ENCODE measurements at regions not wholly inside any gene's neighbourhood (a gene's known extent, or its start where the extent isn't known, plus 50 kb on each side); places are given as distances from the start of the nearest gene placed in this dataset.
"Not testable (repeated sequence)": the region's sequence is repeated elsewhere in the genome, so short reads cannot be mapped to it uniquely, and the experiment has no call there.

DNA sequence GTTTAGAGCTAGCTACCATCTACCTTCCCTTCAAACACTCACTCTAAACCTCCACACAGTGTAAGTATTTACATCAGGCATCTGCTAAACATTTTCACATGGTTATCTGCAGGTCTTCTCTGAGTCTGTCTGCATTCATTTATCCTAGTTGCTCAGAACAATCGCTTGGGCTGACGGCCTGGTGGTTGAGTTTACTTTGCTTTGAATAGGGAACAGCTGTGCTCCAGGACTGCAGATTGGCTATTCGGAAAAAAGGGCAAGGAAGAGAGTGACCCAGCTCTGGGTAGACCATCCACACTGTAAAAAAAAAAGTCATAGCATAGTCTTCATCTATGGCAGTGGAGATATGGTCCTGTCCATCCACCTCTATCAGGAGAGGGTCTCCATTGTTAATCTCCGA lies 115.3 kb upstream of the ESR1 start:
- Mint-ChIP-seq H3K27me3 (ENCODE audit: low read depth) (peaks cover 10% of the 10 kb centered on the region), H3K36me3 (ENCODE audit: low read depth) (no peaks in the 10 kb centered on the region), H3K4me3 (ENCODE audit: unreplicated experiment) (no peak overlapping the region), H3K27ac (ENCODE audit: unreplicated experiment) (no peak overlapping the region), H3K9me3 (ENCODE audit: low read depth) (no peaks in the 10 kb centered on the region), H3K4me1 (ENCODE audit: low read depth) (no peaks in the 10 kb centered on the region)
- no peak for DNase-seq (ENCODE audit: low spot score)
- TF ChIP-seq, protein P1, sequence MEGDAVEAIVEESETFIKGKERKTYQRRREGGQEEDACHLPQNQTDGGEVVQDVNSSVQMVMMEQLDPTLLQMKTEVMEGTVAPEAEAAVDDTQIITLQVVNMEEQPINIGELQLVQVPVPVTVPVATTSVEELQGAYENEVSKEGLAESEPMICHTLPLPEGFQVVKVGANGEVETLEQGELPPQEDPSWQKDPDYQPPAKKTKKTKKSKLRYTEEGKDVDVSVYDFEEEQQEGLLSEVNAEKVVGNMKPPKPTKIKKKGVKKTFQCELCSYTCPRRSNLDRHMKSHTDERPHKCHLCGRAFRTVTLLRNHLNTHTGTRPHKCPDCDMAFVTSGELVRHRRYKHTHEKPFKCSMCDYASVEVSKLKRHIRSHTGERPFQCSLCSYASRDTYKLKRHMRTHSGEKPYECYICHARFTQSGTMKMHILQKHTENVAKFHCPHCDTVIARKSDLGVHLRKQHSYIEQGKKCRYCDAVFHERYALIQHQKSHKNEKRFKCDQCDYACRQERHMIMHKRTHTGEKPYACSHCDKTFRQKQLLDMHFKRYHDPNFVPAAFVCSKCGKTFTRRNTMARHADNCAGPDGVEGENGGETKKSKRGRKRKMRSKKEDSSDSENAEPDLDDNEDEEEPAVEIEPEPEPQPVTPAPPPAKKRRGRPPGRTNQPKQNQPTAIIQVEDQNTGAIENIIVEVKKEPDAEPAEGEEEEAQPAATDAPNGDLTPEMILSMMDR (IDR thresholded peaks at IDR 0.05): no peak

DNA sequence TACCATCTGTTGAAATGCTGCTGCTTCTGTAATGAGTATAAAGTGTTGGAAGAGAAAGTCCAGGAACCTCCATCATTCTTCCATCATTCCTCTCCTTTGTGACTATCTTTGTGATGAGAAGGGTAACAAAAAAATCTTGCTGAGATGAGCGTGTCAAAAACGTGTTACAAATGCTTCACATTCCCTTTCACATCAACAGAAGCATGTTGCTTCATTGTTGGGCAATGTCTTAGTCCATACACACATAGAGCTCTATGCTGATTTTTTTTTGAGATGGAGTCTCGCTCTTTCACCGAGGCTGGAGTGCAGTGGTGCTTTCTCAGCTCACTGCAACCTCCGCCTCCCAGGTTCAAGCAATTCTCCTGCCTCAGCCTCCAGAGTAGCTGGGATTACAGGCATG lies 114.1 kb upstream of the ESR1 start:
- TF ChIP-seq, protein P1 (IDR thresholded peaks at IDR 0.05): no peak
- no peak for DNase-seq (ENCODE audit: low spot score)
- H3K9me3 Mint-ChIP-seq (ENCODE audit: low read depth): no peaks in the 10 kb centered on the region
- no peak overlapping the region for H3K4me3 Mint-ChIP-seq (ENCODE audit: unreplicated experiment)
- H3K36me3 Mint-ChIP-seq (ENCODE audit: low read depth): no peaks in the 10 kb centered on the region
- H3K27me3 Mint-ChIP-seq (ENCODE audit: low read depth): peaks cover 7% of the 10 kb centered on the region
- H3K27ac Mint-ChIP-seq (ENCODE audit: unreplicated experiment): no peak overlapping the region
- H3K4me1 Mint-ChIP-seq (ENCODE audit: low read depth): no peaks in the 10 kb centered on the region

DNA sequence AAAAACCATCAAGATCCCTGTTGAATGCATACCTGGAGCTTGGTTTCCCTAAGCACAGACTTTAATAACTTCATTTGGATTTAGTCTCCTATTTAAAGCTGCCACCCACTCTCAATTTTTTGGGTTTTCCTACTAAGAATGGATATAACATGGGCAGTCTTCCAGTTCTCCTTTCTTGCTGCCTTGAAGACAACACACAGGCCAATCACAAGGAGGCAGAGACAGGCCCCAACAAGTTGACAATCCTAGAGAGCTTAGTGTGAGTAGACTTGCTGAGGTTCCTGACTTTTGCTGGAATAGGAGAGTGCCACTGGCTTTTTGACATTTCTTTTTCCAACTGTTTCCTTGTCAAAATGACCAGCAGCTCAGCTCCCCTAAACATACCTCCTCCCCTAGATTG lies 112.3 kb upstream of the ESR1 start:
- Mint-ChIP-seq H3K4me3 (ENCODE audit: unreplicated experiment) (no peak overlapping the region), H3K27me3 (ENCODE audit: low read depth) (peaks cover 15% of the 10 kb centered on the region), H3K9me3 (ENCODE audit: low read depth) (no peaks in the 10 kb centered on the region), H3K4me1 (ENCODE audit: low read depth) (no peaks in the 10 kb centered on the region), H3K36me3 (ENCODE audit: low read depth) (no peaks in the 10 kb centered on the region), H3K27ac (ENCODE audit: unreplicated experiment) (no peak overlapping the region)
- TF ChIP-seq, protein P1 (IDR thresholded peaks at IDR 0.05): no peak
- DNase-seq (ENCODE audit: low spot score): no peak

DNA sequence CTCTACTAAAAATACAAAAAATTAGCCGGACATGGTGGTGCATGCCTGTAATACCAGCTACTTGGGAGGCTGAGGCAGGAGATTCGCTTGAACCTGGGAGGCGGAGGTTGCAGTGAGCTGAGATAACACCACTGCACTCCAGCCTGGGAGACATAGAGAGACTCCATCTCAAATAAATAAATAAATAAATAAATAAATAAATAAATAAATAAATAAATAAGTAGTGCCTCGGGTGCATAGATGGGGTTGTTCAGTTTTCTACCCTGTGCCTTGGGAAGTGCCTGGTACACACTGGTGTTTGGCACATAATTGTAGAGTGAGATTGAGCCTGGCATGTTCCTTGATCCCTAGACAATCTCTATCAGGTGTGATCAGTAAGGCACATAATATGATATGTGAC lies 111.2 kb upstream of the ESR1 start:
- H3K27ac Mint-ChIP-seq (ENCODE audit: unreplicated experiment): not testable (repeated sequence)

DNA sequence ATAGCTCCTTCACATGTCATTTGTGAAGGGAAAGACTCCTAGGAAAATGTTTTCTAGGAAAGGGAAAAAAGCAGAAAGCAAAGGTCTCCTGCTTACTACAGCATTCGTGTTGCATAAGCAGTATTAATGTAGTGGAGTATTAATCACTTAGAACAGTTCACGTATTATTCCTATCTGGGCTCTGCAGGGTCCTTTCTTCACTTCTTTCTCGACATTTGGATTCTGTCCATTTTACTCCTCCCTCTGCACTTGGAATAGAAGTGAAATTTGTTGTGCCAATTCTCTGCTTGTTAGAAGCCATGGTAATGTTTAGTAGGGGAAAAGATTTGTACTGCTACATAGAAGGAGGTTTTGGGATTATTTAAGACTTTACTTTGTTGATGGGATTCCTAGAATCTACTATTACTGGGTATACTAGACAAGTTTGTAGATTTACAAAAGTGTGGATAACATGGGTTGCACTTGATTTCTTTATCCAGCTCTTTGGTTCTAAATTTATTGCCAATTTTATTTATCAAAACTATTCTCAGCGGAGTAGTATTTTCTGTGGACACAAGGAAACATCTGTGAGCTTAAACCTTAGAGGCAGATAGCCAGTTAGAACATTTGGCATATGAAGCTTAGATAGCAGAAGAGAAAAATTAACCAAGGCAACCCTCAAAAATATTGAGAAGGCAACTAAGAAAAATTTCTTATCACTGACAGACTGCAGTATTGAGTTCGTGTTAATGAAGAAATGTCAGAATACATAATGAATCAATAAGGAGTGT lies 108.4 kb upstream of the ESR1 start:
- TF ChIP-seq, protein P1 (IDR thresholded peaks at IDR 0.05): no peak
- no peaks in the 10 kb centered on the region for H3K9me3 Mint-ChIP-seq (ENCODE audit: low read depth)
- no peaks in the 10 kb centered on the region for H3K4me1 Mint-ChIP-seq (ENCODE audit: low read depth)
- peaks cover 17% of the 10 kb centered on the region for H3K27me3 Mint-ChIP-seq (ENCODE audit: low read depth)
- no peak for DNase-seq (ENCODE audit: low spot score)
- no peaks in the 10 kb centered on the region for H3K36me3 Mint-ChIP-seq (ENCODE audit: low read depth)
- H3K4me3 Mint-ChIP-seq (ENCODE audit: unreplicated experiment): no peak overlapping the region
- no peak overlapping the region for H3K27ac Mint-ChIP-seq (ENCODE audit: unreplicated experiment)

More for the DNA sequence above, 111.2 kb upstream of the ESR1 start:
- DNase-seq (ENCODE audit: low spot score); H3K4me3 Mint-ChIP-seq (ENCODE audit: unreplicated experiment); H3K36me3 Mint-ChIP-seq (ENCODE audit: low read depth); H3K4me1 Mint-ChIP-seq (ENCODE audit: low read depth); H3K9me3 Mint-ChIP-seq (ENCODE audit: low read depth): not testable (repeated sequence)
- peaks cover 15% of the 10 kb centered on the region for H3K27me3 Mint-ChIP-seq (ENCODE audit: low read depth)

DNA sequence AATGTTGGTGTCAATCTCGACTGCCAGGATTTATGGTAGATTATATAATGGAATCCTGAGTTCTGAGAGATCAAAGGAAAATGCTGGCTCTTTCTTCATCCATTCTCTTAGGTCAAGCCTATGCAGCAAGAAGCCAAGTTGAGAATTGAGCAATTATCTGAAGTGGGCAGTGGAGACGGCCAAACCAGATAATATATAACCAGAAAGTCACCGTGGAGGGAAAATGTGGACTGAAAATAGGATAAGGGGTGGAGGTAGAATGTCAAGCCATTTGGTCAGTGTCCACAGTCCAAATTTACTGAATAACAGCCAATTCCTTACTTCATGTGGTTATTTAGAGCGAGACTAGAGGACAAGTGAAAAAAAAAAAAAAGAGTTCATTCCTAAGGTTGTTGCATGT lies 107.8 kb upstream of the ESR1 start:
- H3K4me3 Mint-ChIP-seq (ENCODE audit: unreplicated experiment): no peak overlapping the region
- H3K27ac Mint-ChIP-seq (ENCODE audit: unreplicated experiment): no peak overlapping the region
- H3K9me3 Mint-ChIP-seq (ENCODE audit: low read depth): no peaks in the 10 kb centered on the region
- no peaks in the 10 kb centered on the region for H3K4me1 Mint-ChIP-seq (ENCODE audit: low read depth)
- DNase-seq (ENCODE audit: low spot score): no peak
- TF ChIP-seq, protein P1 (IDR thresholded peaks at IDR 0.05): no peak
- H3K27me3 Mint-ChIP-seq (ENCODE audit: low read depth): peaks cover 17% of the 10 kb centered on the region
- no peaks in the 10 kb centered on the region for H3K36me3 Mint-ChIP-seq (ENCODE audit: low read depth)
